Vagina (tissue), 2 donors: ENCODE measurements at regions not wholly inside any gene's neighbourhood (a gene's known extent, or its start where the extent isn't known, plus 50 kb on each side); places are given as distances from the start of the nearest gene placed in this dataset.

Source experiments
- DNase-seq, 2 donors: peaks; one replicate each; pipeline ENCODE4 v3.0.0-alpha.2; 2017; ENCODE audit errors: extremely low spot score in 2 of 2
- H3K27ac ChIP-seq: fragments of 200-600 bp; sonication (generic); one replicate; pipeline ENCODE4 v1.5.1; 2019
- H3K27me3 ChIP-seq: fragments of 200-600 bp; sonication (generic); one replicate; pipeline ENCODE4 v1.5.1; 2019
- H3K36me3 ChIP-seq, 2 donors: fragments of 200-600 bp; sonication (generic); one replicate each; pipeline ENCODE4 v1.5.1; 2017 to 2019
- H3K4me1 ChIP-seq: fragments of 200-600 bp; sonication (generic); one replicate; pipeline ENCODE4 v1.5.1; 2019
- H3K4me3 ChIP-seq, 2 donors: fragments of 200-600 bp; sonication (generic); 1 replicate in 1 of 2; 2 replicates in 1 of 2; pipeline ENCODE4 v1.5.1; 2016 to 2019
- H3K9me3 ChIP-seq: fragments of 200-600 bp; sonication (generic); one replicate; pipeline ENCODE4 v1.5.1; 2019
- POLR2A ChIP-seq, 2 donors: fragments of 450-650 bp; IDR thresholded peaks; one replicate each; pipeline ENCODE4 v1.6.1; 2017; ENCODE audit warnings: antibody characterized with exemption in 2 of 2, mild to moderate bottlenecking in 2 of 2, moderate library complexity in 2 of 2
- POLR2AphosphoS5 ChIP-seq, 2 donors: sonication (generic); formaldehyde crosslinking; IDR thresholded peaks; one replicate each; pipeline ENCODE4 v1.9.0; 2017; ENCODE audit warnings: antibody characterized with exemption in 2 of 2, mild to moderate bottlenecking in 2 of 2, low read depth in 1 of 2; ENCODE audit not compliant: insufficient read depth in 1 of 2
- intact Hi-C: fragments of 100-400 bp; cut with DNase I; formaldehyde crosslinking; loops from one replicate; pipeline ENCODE4 v1.15.1; 2023
- TF ChIP-seq, protein P1 (sequence below), 3 experiments: fragments of 450-650 bp in 2 of 3; fragments of 200-600 bp in 1 of 3; sonication (generic) in 1 of 3; IDR thresholded peaks; one replicate each; pipeline ENCODE4 v1.5.1; 2017 to 2019; ENCODE audit warnings: antibody characterized with exemption in 3 of 3, mild to moderate bottlenecking in 2 of 3, moderate library complexity in 2 of 3

DNA sequence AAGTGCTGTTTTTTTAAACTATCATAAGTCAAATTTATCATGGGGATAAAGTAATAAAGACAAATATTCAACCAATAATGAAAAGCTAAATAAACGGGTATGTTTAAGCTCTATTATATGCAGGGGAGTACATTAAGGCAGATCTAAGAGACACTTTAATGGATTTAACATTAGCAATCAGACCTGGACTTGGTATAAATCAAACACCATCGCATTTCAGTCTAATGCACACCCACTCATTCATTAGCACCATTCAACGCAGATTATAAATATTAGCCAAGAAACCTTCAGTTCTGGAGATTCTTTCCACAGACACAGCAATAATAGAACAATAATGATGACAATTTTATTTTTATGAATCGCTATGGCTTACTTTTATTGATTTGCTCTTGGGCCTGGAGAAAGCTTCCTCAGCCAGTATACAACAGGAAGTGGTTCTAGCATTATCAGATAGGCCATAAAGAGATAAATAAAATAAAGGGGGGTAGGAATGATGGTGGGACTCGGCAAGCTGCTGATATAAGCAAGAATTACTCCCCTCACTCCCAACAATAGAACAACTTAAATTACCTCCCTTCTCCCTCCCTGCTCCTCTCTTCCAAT, 172.2 kb downstream of the PSAT1 start:
- H3K4me1 ChIP-seq = no peaks in the 10 kb centered on the region
- intact Hi-C loops = no loop called here
- DNase-seq = no peak
- no peaks in the 10 kb centered on the region for H3K36me3 ChIP-seq
- H3K4me3 ChIP-seq = no peak overlapping the region
- H3K9me3 ChIP-seq = no peaks in the 10 kb centered on the region
- H3K27ac ChIP-seq = no peak overlapping the region
- TF ChIP-seq, protein P1, sequence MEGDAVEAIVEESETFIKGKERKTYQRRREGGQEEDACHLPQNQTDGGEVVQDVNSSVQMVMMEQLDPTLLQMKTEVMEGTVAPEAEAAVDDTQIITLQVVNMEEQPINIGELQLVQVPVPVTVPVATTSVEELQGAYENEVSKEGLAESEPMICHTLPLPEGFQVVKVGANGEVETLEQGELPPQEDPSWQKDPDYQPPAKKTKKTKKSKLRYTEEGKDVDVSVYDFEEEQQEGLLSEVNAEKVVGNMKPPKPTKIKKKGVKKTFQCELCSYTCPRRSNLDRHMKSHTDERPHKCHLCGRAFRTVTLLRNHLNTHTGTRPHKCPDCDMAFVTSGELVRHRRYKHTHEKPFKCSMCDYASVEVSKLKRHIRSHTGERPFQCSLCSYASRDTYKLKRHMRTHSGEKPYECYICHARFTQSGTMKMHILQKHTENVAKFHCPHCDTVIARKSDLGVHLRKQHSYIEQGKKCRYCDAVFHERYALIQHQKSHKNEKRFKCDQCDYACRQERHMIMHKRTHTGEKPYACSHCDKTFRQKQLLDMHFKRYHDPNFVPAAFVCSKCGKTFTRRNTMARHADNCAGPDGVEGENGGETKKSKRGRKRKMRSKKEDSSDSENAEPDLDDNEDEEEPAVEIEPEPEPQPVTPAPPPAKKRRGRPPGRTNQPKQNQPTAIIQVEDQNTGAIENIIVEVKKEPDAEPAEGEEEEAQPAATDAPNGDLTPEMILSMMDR (IDR thresholded peaks at IDR 0.05) = no peak
- no peak for TF ChIP-seq POLR2AphosphoS5 (IDR thresholded peaks at IDR 0.05; ENCODE audit: insufficient read depth in 1 of 2, low read depth in 1 of 2)
- TF ChIP-seq POLR2A (IDR thresholded peaks at IDR 0.05) = no peak
- H3K27me3 ChIP-seq = no peaks in the 10 kb centered on the region

DNA sequence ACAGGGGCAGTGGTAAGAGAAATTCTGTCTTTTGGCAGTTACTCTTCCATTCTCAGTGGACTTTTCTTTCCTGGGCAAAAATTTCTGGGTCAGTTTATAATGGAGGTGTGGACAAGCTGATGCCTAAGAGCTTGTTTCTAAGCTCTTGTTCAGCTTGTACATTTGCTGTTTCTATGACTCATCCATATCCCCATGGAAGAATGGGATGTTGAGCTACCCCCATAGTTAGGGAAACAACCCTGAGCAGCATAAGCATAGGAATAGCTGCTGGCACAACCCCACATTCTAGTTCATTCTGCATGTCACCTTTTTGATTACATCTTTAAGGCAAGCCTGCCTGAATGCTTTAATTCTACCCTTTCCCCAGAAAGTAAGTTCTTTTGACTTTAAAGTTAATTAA, 173.3 kb downstream of the PSAT1 start:
- Histone ChIP-seq H3K36me3 (no peaks in the 10 kb centered on the region), H3K27ac (no peak overlapping the region), H3K9me3 (no peaks in the 10 kb centered on the region), H3K4me1 (no peaks in the 10 kb centered on the region), H3K4me3 (no peak overlapping the region), H3K27me3 (no peaks in the 10 kb centered on the region)
- DNase-seq = no peak
- TF ChIP-seq POLR2A (IDR thresholded peaks at IDR 0.05) = no peak
- no peak for TF ChIP-seq POLR2AphosphoS5 (IDR thresholded peaks at IDR 0.05; ENCODE audit: insufficient read depth in 1 of 2, low read depth in 1 of 2)
- TF ChIP-seq, protein P1 (IDR thresholded peaks at IDR 0.05) = no peak
- intact Hi-C loops = no loop called here

DNA sequence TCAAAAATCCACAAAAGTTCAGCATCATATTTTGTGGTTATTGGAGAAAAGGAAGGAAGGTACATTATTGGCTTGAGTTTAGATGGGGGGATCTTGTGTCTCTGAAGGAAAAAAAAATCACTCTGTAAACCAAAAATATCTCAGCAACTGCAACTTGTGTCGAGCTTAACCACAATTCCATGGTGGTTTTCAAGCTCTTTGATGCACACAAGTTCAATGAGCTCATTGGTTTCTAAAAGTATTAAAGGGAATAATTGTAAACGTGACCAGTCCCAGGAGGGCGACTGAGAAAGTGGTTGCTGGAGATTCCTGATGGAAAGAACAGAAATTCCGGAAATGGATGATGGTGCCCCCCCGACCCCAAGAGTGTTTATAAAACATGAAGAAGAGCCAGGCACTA, 173.8 kb downstream of the PSAT1 start:
- intact Hi-C loops = no loop called here
- Histone ChIP-seq H3K4me3 (no peak overlapping the region), H3K4me1 (no peaks in the 10 kb centered on the region), H3K9me3 (no peaks in the 10 kb centered on the region), H3K36me3 (no peaks in the 10 kb centered on the region), H3K27ac (no peak overlapping the region), H3K27me3 (no peaks in the 10 kb centered on the region)
- TF ChIP-seq, protein P1 (IDR thresholded peaks at IDR 0.05) = no peak
- TF ChIP-seq POLR2AphosphoS5 (IDR thresholded peaks at IDR 0.05; ENCODE audit: insufficient read depth in 1 of 2, low read depth in 1 of 2) = no peak
- DNase-seq = no peak

DNA sequence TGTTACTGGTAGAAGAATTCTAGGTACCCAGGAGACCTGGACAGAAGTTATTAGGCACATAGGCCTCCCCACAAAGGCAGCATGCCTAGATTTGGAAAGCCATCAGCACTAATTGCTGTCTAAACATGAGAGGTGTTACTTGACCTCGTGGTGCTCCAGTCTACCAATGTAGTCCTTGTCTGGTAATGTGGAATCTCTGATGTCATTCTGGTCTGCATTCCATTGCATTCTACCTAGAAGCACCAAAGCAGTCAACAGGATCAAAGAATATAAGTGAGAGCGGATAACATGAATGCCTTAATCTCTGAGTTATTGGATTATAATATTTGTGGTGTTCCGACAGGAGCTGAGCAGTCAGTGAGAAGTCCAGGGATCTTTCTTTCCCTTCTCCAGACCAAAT, 175.2 kb downstream of the PSAT1 start:
- TF ChIP-seq, protein P1 (IDR thresholded peaks at IDR 0.05) = no peak
- TF ChIP-seq POLR2A (IDR thresholded peaks at IDR 0.05) = no peak
- no peak for TF ChIP-seq POLR2AphosphoS5 (IDR thresholded peaks at IDR 0.05; ENCODE audit: insufficient read depth in 1 of 2, low read depth in 1 of 2)
- Histone ChIP-seq H3K27ac (no peak overlapping the region), H3K36me3 (no peaks in the 10 kb centered on the region), H3K4me3 (no peak overlapping the region), H3K9me3 (no peaks in the 10 kb centered on the region), H3K4me1 (no peaks in the 10 kb centered on the region), H3K27me3 (no peaks in the 10 kb centered on the region)
- intact Hi-C loops = no loop called here
- no peak for DNase-seq

DNA sequence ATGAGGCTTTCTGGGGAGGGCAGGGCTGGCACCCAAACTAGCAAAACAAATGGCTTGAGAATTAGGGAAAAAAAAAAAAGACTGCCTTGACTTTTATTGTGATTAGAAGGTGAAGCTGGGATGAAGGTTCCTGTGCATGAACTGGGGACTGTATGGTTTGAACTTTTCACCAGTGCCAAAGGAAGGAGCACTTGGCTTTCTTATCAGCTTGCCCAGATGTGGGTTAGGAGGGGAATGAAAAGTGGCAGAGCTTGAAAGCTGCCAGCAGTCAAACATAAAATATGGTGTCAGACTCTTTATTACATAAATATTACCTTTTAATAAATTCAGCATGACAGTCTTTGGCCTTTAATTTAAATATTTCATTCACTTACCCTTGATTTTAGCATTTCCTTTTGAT, 182.5 kb downstream of the PSAT1 start:
- Histone ChIP-seq H3K27ac (no peak overlapping the region), H3K9me3 (no peaks in the 10 kb centered on the region), H3K4me3 (no peak overlapping the region), H3K36me3 (no peaks in the 10 kb centered on the region), H3K27me3 (no peaks in the 10 kb centered on the region), H3K4me1 (no peaks in the 10 kb centered on the region)
- intact Hi-C loops = no loop called here
- DNase-seq = no peak
- TF ChIP-seq, protein P1 (IDR thresholded peaks at IDR 0.05) = no peak
- TF ChIP-seq POLR2AphosphoS5 (IDR thresholded peaks at IDR 0.05; ENCODE audit: insufficient read depth in 1 of 2, low read depth in 1 of 2) (no peak), POLR2A (IDR thresholded peaks at IDR 0.05) (no peak)
